NCI-H2196 (cell line): ENCODE measurements at regions not wholly inside any gene's neighbourhood (a gene's known extent, or its start where the extent isn't known, plus 50 kb on each side); places are given as distances from the start of the nearest gene placed in this dataset.

Experiments
- DNase-seq: peaks from one replicate; lab custom pipeline; 2025; ENCODE audit not compliant: unreplicated experiment; lab: John Stamatoyannopoulos, UW

DNA sequence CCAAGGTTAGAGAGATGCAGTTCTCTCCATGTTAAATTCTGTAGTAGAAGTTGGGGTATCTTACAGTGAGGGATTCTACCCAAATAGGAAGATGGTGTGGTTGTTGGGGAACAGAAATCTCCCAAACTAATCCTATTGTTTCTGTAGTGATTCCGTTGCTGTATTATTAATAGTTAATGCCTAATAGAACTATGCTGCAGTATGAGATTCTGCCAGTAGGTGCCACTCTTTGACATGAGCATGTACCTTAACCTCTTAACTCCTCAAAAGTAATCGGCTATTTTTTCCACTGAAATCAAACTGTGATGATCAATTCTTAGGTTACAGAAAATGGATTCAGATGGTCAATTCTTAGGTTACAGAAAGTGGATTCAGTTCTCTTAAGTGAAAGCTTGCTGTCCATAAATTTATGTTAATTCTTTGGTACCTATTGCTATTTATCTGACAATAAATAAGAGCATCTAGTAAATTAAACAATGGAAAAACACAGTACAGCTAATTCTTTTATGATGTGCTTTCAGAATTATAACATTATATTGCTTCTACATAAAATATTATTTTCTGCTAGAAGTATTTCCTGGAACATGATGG lies 97.9 kb upstream of the DLX2 start:
- peak; percentile 13 for DNase-seq

GRCh38 chr2:172204309-172204708 lies 101.6 kb upstream of the DLX2 start:
- DNase-seq = no peak

DNA sequence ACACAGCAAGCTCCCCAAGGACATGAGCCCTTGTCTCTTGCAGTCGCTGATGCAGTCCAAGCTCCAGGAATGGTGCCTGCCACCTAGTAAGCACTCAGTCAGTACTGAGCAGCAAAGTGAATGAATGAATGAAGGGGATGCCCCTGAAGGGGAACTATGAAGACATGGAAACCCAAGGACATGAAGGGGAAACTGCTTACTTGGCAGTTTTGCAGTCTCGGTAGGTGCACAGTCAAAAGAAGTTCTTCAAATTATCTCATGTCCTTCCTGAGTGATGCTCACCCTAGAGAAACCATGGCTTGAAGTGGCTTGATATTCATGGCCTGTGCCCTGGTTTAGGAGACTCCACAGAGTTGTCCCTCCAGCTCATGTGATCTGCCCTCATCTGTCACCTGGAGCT lies 102.1 kb upstream of the DLX2 start:
- no peak for DNase-seq

GRCh38 chr2:172205292-172205691 lies 102.6 kb upstream of the DLX2 start:
- DNase-seq = no peak

- no peak for DNase-seq
Measured at GRCh38 chr2:172207911-172208310, 105.2 kb upstream of the DLX2 start.

DNA sequence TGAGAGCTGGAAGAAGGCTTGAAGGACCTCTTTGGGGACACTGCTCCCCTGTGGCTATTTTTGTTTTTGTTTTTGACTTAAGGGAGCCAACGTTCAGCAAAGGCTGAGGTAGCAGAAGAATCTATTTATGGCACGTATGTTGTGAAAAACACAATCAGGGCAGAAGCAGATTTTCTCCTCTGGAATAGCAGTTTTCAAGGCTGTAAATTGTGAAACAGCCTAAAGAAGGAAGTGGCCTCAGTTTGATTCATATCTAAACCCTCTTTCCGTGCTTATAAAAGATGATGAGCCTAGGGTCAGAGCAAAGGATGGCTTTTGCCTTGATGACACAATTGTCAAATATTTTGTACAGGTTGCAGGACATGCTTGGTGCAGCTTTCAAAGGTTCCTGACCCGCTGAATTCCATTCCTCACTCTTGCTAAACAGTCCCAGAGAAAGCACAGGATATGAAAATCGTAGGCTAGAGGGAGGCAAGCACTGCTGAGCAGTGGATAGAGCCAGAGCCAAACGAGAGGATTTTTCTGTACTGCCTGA lies 106.2 kb upstream of the DLX2 start:
- no peak for DNase-seq

- no peak for DNase-seq
Measured at GRCh38 chr2:172210599-172210998, 107.9 kb upstream of the DLX2 start.

DNA sequence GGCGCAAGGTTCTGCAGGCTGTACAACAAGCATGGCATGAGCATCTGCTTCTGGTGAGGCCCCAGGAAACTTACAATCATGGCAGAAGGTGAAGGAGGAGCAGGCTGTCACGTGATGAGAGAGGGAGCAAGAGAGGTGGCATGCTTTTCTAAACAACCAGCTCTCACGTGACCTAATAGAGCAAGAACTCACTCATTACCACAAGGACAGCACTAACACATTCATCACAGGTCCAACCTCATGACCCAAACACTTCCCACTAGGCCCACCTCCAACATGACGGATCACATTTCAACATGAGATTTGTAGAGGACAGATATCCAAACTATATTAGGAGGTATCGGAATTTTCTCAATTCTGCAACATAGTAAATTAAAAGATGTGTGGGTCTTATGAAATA lies 108.8 kb upstream of the DLX2 start:
- no peak for DNase-seq

DNA sequence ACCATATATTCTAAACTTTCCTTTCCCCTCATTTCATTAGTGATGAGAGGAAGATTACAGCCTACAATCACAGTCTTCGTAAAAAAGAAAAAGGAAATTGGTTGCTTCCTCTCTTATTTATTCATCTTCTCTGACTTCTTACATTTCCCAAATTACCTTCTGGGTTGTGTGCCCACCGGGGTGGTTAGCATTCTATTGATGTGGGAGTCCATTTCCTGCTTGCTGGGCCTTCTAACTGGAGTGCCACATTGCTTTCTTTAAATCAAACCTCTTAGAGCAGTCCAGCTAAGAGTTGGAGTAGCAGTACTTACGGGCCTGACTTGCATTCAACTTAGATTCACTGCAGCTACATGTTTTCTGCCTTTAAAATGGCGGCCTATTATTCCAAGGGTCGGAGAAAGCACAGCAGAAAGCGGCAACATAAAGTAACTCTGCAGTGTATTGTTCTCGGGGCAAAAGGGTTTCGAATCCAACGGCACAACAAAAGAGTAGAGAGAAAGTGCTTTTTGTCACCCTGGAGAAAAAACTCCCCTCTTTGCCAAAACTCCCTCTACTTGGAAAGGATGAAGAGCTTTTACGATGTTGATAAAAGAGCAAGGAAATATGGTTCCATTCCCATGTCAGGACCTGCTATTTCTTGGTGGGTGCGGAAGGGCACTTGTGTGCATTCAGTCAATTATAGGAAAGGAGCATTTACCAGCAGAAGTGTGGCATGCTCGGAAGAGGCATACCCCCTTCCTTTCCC lies 110.6 kb upstream of the DLX2 start:
- DNase-seq = no peak

GRCh38 chr2:172214252-172214651 lies 111.6 kb upstream of the DLX2 start:
- DNase-seq = no peak

DNA sequence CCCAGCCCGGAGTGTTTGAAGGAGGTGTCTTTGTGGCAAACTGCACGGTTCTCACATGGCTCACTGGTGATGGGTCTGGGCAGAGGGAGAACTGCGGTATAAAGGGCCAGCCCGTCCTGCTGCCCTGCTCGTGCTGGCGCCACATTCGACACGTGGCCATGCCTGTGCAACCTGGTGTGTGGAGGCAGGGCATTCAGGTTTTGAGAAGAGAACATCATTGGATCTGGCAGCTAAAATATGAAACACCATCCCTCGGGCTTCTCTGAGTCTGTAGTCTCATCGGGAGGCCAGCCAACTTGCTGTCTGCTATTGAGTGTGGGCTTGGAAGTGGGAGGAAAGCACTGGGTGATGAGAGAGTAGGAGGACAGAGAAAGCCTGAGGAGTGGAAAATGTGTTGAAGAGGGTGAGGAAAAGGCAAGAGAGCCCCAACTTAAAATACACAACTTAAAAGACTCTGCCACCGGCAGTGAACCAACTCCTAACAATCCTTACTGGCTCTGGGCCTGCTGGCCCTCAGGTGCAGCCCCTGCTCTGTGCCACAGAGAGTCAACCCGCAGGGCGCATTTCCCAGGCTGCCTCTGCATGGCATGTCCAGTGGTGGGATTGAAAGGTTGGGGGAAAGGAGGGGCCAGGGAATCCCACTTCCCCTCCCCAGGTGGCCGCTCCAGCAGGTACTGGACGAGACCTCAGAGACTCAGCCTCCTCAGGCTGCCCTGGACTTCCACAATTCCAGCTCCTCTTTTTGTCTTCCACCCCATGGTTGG lies 112.7 kb upstream of the DLX2 start:
- no peak for DNase-seq

GRCh38 chr2:172215936-172216335 lies 113.2 kb upstream of the DLX2 start:
- DNase-seq = no peak

DNA sequence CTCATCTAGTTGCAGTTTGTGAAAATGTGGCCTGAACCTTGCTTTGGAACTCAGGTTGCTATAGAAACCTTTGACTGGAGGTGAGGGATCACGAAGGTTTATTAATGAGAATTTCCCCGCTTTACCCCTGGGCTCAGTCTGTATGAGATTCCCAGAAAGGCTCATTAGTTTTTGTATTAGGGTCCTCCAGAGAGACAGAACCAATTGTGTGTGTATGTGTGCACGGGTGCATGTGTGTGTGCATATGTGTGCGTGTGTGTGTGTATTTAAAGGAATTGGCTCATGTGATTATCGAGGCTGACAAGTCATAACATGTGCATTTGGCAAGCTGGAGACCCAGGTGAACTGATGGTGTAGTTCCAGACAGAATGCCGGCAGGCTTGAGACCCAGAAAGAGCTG lies 113.8 kb upstream of the DLX2 start:
- no peak for DNase-seq

DNA sequence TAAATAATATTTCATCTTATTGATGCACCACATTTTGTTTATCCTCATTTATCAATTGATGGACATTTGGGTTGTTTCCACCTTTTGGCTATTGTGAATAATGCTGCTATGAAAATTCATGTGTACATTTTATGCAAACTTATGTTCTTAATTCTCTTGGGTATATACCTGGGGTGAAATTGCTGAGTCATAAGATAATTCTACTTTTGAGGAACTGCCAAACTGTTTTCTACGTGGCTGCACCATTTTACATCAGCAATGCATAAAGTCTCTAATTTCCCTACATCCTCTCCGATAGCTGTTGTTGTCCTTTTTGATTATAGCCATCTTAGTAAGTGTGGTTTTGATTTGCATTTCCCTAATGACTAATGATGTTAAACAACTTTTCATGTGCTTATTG lies 116.5 kb upstream of the DLX2 start:
- DNase-seq = no peak

DNA sequence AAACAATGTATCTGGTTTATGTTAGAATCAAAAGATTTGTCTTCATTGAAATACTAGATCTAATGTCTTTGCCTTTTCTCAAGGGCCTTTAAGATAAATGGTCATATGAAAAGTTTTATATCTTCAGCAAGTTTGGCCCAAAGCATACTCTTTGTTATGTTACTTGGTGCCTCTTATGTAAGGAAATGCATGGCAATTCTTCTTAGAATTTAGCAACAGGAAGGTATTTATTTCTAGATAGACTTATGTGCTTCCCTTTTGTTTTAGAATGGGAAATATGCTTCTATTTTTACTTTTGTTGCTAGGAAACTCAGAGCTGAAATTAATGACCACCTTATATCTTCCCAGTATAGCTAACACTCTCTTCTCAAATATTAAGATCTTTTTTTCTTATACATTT lies 117.4 kb upstream of the DLX2 start:
- no peak for DNase-seq

GRCh38 chr2:172223601-172224054 lies 120.9 kb upstream of the DLX2 start:
- no peak for DNase-seq

GRCh38 chr2:172225786-172226185 lies 123.1 kb upstream of the DLX2 start:
- DNase-seq = no peak

DNA sequence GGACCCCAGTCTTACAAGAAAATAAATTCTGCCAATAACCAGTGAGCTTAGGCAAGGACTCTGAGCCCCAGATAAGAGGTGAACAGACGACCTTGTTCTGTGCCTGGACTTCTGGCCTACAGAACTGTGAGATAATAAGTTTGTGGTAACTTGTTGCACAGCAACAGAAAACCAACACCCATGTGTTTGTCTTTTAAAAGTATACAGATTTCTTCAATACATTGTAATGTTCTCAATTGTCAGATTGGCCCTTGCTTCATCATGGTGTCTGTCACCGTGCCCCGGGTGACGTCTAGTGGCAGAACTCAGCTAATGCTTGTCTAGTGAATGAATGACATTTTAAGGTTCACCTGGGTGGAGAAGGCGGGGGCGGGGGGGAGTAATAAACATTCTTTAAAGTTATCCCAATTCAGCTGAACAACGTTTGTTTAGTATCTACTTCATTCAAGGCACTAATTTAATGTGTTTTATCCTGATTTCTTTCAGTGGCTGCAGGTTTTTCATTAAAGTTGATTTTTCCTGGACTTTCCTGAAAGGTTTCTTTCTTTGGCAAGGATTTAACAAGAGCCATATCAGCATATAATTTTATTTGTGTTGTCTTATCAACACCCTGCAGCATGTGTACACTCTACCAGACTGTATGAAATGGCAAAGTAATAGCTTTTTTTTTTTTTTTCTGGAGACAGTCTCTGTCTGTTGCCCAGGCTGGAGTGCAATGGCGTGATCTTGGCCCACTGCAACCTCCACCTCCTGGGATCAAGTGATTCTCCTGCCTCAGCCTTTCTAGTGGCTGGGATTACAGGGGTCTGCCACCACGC lies 123.8 kb upstream of the DLX2 start:
- no peak for DNase-seq

DNA sequence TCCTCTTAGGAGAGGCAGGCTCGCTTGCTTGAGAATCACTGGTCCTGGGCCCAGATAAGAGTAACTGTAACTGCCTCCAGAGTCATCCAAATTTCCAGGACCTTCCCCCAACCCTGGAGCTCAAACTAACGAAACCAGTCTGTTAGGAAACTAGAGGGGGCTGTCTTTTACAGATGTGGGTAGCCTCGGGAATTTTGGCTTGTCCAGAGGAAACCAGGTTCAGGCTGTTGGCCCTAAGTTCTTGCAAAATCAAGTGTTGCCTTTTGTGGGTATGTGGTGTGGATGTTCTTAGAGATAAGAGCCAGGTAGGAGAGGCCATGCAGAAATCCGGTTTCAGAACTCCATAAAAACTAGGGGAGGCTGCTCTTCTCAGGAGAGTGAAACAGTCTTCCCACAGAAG lies 125.0 kb upstream of the DLX2 start:
- DNase-seq = no peak

DNA sequence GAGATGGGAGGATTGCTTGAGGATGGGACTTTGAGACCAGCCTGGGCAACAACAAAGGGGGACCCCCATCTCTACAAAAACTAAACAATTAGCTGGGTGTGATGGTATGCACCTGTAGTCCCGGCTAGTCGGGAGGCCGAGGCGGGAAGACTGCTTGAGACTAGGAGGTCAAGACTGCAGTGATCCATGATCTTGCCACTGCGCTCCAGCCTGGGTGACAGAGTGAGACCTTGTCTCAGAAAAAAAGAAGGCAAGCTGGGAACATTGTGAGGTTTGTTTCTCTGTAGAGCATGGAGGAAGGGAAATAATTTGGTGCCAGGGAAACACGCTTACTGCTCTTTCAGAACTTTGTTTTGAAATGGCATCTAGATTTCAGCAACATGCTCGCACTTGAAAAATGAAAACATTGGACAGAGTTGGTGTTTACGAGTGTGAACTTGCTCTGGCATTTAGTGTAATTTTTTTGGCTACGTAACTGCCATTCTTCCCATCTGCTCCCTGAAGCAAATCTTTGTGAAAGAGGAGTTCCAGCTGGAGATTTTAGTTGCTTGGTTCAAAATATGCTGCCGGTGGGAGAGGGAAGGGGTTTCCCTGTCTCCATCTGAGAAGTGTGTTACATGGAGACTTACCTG lies 125.6 kb upstream of the DLX2 start:
- no peak for DNase-seq

GRCh38 chr2:172229125-172229524 lies 126.4 kb upstream of the DLX2 start:
- no peak for DNase-seq
